Omental fat pad (tissue), 3 donors: ENCODE measurements at regions not wholly inside any gene's neighbourhood (a gene's known extent, or its start where the extent isn't known, plus 50 kb on each side); places are given as distances from the start of the nearest gene placed in this dataset.

Experiments used
- ATAC-seq: fragments of 150-250 bp; one replicate; pipeline ENCODE4 v1.9.1; 2016; ENCODE audit warnings: mild to moderate bottlenecking, moderate library complexity; ENCODE audit not compliant: low FRiP score
- DNase-seq: peaks from one replicate; pipeline ENCODE4 v3.0.0-alpha.2; 2019; ENCODE audit warnings: low spot score
- TF ChIP-seq, protein P1 (sequence below), 3 donors: fragments of 450-650 bp; IDR thresholded peaks; one replicate each; pipeline ENCODE4 v1.5.1; 2016 to 2017; ENCODE audit warnings: antibody characterized with exemption in 3 of 3, mild to moderate bottlenecking in 3 of 3, moderate library complexity in 2 of 3

DNA sequence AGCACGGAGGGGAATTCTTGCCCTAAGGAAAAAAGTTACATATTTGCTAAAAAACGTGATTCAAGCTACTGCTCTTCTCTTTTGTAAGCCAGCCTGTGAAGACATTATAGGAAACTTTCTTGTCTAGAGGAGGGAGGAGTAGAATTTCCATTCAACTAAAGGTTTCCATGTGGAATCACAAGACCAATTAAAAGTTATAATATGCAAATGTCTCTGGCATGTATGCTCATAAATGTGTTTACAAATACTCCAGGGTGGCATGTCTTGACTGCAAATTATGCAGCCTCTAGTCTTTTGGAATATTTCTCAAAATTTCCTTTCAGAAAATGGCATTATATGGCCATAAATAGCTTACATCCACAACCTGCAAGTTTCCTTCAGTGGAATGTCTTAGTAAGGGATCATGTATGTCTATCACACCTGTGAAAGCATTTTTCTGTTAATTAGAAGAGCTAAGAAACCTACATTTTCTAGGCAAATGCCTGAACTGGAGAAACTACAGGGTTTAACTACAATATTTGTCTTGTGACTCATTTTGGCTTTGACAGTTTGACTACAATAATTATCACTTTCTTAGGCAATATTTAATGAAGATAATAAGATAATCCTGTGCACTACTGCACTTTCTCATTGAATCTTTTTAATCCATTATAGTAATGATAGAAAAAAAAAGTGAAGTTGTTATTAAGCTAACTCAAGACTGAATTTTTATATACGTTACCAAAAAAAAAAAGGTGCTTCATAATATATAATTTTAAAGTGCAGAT lies 111.1 kb upstream of the C10orf90 start:
- TF ChIP-seq, protein P1, sequence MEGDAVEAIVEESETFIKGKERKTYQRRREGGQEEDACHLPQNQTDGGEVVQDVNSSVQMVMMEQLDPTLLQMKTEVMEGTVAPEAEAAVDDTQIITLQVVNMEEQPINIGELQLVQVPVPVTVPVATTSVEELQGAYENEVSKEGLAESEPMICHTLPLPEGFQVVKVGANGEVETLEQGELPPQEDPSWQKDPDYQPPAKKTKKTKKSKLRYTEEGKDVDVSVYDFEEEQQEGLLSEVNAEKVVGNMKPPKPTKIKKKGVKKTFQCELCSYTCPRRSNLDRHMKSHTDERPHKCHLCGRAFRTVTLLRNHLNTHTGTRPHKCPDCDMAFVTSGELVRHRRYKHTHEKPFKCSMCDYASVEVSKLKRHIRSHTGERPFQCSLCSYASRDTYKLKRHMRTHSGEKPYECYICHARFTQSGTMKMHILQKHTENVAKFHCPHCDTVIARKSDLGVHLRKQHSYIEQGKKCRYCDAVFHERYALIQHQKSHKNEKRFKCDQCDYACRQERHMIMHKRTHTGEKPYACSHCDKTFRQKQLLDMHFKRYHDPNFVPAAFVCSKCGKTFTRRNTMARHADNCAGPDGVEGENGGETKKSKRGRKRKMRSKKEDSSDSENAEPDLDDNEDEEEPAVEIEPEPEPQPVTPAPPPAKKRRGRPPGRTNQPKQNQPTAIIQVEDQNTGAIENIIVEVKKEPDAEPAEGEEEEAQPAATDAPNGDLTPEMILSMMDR (IDR thresholded peaks at IDR 0.05), result no peak
- DNase-seq (no peak), ATAC-seq (no peak)

DNA sequence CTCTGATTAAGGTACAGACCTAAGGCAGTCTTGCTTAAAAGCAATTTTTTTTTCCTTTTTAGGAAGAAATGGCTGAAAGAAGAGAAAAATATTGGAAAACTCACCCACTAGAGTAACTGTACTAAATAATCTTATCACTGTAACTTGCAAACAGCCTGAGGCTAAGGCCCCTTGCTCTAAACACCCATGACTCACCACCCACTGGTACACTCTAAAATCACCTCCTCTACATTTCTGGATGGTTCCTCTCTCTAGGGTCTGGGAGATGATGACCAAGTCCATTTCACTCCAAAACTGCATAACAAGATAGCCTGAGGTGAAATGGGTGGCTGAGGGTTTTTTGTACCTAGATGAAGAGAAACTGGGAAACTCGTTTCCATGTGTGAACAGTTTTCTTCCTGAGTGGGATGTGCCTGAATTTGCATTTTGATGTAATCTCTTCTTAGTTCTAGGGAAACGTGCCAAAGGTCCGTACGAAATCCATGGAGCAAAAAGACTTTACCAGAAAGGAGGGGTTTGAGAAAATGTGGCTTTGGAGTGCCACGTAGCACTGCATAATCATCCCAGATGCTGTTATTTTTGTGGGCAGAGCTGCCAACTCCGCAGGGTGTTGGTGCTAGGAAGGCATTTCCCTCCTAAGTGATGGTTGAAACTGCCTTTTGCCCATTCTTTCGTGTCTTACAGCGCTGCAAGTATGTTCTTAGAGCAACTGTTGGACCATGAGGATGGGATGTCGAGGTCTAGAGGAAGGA lies 113.5 kb upstream of the C10orf90 start:
- DNase-seq (no peak), ATAC-seq (no peak)
- TF ChIP-seq, protein P1 (IDR thresholded peaks at IDR 0.05), result no peak

DNA sequence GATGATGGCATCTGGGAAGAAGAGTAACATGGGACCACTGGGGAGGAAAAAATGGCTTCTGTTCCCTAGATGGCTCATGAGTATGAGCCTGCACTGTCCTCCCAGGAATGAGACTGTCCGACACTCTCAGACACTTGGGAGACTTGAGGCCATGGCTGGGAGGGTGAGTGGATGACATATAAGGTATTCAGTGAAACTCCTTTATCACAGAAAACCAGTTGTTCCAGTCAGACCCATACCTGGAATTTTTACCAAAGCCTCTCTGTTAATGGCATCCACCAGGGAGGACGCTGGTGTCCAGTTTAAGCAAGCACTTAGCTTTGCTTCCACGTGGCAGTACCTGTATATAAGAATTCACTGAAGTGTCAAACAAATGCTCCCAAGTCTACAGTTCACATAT lies 116.7 kb upstream of the C10orf90 start:
- ATAC-seq (no peak), DNase-seq (no peak)
- TF ChIP-seq, protein P1 (IDR thresholded peaks at IDR 0.05), result no peak

DNA sequence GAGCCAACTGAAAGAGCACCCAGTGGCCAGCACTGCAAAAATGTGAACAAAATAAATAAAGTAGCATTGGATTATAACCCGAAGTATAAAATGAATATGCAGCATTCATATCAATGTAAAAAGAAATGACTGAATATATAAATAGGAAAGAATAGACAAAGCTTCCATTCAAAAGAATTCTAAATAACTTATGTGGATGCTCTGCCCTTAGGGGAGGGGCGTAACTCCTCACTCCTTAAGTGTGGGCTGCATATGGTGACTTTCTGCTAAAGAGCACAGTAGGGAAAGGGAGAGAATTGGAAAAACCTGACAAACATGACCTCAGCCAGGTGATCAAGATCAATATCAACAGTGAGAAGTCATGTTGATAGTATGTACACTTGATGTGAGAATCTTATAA lies 109.9 kb upstream of the DOCK1 start:
- TF ChIP-seq, protein P1 (IDR thresholded peaks at IDR 0.05), result no peak

DNA sequence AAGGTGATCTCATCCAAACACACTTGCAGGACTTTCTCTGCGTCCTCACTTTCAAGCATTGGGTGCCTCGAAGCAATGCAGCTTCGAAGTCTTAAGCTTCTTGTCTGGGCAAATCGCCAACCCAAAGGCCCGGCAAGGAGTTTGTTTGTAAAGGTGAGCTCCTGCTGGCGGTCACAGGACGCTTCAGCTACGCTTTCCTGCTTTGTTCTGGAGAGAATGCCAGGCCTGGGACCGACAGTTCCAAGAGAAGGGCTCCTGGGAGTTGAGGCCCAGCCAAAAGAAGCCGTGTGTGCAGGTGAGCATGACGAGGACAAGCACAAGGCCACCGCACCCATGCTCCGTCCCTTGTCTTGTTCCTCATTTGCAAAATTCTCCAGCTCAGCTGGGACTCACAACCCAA lies 106.6 kb upstream of the DOCK1 start:
- no peak for ATAC-seq
- TF ChIP-seq, protein P1 (IDR thresholded peaks at IDR 0.05), result no peak
- DNase-seq, result no peak

More for the DNA sequence above, 109.9 kb upstream of the DOCK1 start:
- no peak for ATAC-seq
- no peak for DNase-seq

DNA sequence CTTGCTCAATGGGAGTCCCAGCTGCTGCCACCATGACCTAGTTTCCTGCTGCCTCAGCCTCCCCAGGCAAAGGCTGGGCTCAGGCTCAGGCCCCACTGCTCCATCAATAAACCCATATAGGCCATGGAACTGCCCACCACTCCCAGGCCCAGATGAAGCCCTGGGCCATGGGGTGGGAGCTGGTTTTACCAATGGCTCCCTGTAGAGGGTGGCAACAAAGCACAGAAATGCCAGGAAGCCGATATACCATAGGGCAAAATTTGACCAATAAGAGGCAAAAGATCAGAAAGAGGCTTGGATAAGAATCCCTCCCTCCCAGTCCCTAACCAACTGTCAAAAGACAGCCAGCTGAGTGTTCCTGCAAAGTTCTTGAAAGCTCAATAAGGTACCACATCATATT lies 101.8 kb upstream of the DOCK1 start:
- TF ChIP-seq, protein P1 (IDR thresholded peaks at IDR 0.05), result no peak
- DNase-seq (no peak), ATAC-seq (no peak)

DNA sequence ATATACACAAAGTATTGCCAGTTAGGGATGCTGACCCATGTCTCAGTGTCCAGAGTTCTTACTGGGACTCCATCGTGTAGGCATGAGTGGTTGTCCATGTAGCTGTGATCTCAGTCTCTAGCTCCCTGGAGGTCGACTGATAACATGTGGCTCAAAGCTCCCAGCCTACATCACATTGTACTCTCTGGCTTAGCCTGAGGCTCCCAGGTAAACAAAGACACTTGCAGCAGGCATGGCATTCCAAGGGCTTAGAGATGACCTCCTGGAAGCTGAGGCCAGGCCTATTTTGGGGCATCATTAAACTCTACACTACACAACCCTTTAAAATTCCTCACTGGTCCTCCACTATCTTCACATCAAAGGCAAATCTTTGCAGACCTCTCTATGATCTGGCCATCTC lies 100.8 kb upstream of the DOCK1 start:
- DNase-seq (no peak), ATAC-seq (no peak)
- TF ChIP-seq, protein P1 (IDR thresholded peaks at IDR 0.05), result no peak
